ENCODE measurements at regions not wholly inside any gene's neighbourhood (a gene's known extent, or its start where the extent isn't known, plus 50 kb on each side); places are given as distances from the start of the nearest gene placed in this dataset.
"Not testable (repeated sequence)": the region's sequence is repeated elsewhere in the genome, so short reads cannot be mapped to it uniquely, and the experiment has no call there.

DNA sequence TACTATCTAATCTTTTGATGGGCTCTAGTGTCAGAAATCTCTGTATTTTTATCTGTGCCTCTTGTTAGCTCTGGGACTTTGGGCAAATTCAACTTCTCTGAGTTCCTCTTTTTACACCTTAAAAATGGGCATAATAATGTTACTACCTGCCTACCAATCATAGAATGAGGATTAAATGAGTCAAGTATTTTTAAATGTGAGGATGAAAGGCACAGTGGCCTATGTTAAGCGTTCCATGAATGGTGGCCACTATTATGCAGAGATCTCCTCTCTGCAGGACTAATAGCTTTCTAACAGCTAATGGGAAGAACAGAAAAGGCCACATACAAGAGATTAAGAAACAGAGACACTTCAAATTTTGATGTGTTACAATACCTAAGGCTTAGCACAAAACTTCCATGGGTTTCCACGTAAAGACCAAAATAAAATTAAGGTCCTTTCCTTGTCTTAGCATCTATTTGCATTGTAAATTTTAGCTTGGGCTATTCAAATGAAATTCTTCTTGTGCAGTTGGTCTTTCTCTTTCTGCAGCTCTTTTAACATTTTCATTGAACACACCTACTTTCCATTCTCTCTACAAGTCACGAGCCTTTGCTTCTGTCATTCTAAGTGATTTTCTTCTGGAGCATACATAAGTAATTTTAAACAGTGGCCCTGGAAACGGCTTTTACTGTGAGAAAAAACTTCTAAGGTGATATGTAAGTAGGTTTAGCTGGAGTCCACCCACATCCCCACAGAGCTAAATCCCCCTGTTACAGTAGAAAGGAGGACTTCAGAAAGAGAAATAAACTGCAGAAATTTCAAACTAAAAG lies 117.9 kb upstream of the MED14 start:
- no peak for DNase-seq (ENCODE audit: low read depth in 2 of 2)

DNA sequence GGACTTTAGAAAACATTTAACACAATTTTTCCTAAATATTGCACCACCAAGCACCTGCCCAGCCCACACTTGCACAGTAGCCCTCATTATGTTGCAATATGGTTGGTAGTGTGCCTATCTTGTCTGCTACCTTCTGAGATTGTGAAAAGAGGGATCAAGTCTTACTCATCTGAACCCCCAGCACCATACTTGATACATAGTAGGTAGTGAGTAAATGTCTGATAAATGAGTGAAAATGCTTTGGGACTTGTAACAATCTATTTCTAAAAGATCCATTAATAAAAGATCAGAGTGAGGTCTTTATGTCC lies 118.4 kb upstream of the MED14 start:
- DNase-seq (ENCODE audit: low read depth in 2 of 2) = no peak

DNA sequence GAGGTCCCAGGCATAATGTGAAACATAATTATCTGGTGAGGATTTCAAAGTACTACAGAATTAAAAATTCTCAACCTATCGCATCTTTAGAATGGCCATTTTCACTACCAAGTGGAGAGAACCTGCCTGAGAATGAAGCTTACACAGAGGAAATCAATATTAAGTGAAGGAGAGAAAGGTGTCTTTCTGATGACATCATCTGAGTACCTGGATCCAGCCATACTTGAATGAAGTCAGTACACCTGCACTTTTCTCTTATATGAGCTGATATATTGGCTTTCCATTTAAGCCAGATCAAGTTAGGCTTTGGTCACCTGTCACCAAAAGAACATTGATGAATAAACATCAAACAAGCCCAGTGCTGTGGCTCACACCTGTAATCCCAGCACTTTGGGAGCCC lies 118.9 kb upstream of the MED14 start:
- no peak for DNase-seq (ENCODE audit: low read depth in 2 of 2)

DNA sequence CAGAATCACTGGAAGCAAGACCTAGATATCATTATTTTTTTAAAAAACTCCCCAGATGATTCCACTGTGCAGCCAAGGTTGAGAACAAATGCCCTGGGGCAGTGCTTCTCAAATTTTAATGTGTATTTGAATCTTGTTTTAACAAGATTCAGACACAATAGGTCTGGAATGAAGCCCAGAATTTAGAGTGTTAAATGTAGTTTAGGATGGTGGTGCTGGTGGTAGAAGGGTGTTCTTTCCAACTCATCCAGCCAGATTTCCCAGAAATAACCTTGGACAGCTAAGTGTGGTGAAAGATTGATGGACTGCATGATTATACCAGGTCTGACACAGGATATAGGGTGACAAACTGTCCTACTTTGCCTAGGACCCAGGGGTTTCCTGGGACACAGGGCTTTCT lies 120.1 kb upstream of the MED14 start:
- no peak for DNase-seq (ENCODE audit: low read depth in 2 of 2)

DNA sequence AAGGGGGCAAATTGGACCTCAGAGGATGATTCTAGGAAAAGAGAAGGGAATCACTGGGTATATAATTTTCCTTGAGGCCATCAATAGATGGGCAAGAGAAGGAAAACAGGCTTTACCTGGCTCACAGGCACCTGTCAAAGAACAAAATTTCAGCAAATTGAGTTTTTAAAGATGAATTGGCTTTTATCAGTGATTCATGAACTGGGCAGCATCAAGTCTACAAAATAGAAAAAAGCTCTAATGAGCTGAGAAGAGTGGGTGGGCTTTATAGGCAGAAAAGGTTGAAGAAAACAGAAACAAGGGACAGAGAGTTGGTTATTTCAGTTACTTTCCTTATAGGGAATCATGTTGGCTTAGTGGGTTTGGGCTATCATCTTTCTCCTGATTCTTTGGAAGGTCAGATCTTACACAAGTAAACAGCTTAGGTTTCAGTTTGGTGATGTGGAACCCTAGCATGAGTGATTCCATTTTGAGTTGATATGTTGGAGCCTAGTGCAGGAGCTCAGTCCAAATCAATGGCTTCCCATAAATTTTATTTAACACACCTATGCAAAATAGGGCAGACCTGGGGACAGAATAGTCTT lies 120.7 kb upstream of the MED14 start:
- no peak for DNase-seq (ENCODE audit: low read depth in 2 of 2)

DNA sequence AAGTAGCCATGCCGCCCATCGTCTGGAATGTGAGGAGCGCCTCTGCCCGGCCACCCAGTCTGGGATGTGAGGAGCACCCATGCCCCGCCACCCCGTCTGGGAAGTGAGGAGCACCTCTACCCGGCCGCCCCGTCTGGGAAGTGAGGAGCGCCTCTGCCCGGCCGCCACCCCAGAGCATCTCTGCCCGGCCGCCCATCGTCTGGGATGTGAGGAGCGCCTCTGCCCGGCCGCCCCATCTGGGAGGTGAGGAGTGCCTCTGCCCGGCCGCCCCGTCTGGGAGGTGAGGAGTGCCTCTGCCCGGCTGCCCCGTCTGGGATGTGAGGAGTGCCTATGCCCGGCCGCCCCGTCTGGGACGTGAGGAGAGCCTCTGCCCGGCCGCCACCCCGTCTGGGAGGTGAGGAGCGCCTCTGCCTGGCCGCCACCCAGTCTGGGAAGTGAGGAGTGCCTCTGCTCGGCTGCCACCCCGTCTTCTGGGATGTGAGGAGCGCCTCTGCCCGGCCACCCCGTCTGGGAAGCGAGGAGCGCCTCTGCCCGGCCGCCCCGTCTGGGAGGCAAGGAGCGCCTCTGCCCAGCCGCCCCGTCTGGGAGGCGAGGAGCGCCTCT lies 126.7 kb upstream of the MED14 start:
- DNase-seq (ENCODE audit: low read depth in 2 of 2) = not testable (repeated sequence)

DNA sequence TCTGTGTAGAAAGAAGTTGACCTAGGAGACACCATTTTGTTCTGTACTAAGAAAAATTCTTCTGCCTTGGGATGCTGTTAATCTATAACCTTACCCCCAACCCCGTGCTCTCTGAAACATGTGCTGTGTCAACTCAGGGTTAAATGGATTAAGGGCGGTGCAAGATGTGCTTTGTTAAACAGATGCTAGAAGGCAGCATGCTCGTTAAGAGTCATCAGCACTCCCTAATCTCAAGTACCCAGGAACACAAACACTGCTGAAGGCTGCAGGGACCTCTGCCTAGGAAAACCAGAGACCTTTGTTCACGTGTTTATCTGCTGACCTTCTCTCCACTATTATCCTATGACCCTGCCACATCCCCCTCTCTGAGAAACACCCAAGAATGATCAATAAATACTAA lies 127.9 kb upstream of the MED14 start:
- not testable (repeated sequence) for DNase-seq (ENCODE audit: low read depth in 2 of 2)

DNA sequence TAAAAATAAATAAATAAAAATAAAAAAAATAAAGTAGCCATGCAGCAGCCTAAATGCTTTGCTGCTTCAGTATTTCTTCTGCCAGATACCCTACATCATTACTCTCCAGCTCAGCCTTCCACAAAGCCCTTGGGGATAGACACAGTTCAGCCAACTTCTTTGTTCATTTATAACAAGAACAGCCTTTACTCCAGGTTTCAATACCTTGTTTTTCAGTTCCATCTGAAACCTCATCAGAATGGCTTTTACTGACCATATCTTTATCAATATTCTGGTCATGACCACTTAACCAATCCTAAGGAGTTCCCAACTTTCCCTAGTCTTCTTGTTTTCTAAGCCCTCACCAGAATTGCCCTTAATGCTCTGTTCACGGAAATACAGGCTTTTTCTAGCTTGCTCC lies 128.3 kb upstream of the MED14 start:
- DNase-seq (ENCODE audit: low read depth in 2 of 2) = no peak

DNA sequence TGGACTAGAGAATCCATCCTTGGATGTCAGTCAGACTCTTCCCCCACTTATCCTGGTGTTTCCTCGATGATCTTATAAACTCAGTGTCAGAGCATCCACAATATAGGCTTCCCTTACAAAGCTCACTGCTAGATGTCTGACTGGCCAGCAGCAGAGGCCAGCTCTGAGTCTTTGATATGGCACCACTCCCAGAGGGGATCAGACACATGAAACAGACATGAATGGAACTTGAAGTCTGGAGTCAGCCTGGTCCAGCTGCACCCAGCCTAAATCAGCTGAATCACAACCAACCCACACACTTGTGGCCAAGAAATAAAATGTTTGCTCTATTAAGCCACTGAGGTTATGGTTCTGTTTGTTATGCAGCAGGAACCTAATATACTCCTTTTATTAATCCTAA lies 129.6 kb upstream of the MED14 start:
- no peak for DNase-seq (ENCODE audit: low read depth in 2 of 2)

DNA sequence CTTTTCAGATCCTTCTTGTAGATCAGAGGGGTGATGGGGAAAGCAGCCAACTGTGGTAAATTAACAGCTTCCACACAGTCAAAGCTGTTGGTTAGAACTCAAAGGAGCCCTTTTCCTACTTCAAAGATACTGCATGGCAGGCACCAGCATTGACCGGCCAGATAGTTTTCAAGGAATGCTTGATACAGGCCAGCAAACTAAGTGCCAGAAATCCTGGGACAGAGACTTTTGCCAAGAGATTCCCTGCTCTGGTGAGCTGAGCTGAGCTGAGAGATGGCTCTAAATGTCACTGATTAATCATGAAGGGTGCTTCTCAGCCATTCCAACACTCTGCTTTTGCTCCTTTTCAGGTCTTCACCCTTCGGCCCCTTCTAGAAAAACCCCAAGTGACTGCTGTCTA lies 131.6 kb upstream of the MED14 start:
- no peak for DNase-seq (ENCODE audit: low read depth in 2 of 2)

DNA sequence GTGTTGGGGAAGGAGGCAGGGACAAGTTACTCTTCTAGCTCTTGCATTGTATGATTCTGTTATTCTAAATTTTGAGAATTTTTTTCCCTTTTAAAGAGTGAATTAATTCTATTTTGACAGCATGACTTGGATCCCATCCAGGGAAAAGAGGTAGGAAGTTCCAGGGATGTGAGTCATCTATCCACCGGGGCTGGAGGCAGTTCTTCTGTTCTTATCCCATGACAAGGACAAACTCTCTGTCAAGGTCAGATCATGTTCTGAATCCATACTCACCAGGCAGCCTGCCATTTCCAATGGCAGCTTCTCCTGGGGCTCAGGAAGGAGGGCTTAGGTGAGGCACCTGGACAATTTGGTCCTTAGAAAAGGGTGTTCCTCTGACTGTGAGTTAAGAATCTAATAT lies 132.0 kb upstream of the MED14 start:
- DNase-seq (ENCODE audit: low read depth in 2 of 2) = no peak

DNA sequence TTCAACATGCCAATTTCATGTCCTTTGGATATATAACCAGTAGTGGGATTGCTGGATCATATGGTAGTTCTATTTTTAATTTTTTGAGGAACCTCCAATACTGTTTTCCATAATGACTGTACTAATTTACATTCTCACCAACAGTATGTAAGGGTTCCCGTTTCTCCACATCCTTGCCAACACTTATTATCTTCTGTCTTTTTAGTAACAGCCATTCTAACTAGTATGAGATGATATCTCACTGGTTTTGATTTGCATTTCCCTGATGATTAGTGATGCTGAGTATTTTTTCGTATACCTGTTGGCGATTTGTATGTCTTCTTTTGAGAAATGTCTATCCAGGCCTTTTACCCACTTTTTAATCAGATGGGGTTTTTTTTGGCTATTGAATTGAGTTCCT lies 133.5 kb upstream of the MED14 start:
- no peak for DNase-seq (ENCODE audit: low read depth in 2 of 2)

DNA sequence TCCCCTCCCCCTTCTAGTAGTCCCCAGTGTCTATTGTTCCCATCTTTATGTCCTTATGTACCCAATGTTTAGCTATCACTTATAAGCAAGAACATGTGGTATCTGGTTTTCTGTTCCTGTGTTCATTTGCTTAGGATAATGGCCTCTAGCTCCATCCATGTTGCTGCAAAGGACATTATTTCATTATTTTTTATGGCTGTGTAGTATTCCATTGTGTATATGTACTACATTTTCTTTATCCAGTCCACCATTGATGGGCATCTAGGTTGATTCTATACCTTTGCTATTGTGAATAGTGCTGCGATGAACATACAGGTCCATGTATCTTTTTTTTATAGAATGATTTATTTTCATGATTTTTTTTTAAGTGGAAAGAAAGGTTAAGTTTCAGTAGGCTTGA lies 135.6 kb upstream of the MED14 start:
- not testable (repeated sequence) for DNase-seq (ENCODE audit: low read depth in 2 of 2)

DNA sequence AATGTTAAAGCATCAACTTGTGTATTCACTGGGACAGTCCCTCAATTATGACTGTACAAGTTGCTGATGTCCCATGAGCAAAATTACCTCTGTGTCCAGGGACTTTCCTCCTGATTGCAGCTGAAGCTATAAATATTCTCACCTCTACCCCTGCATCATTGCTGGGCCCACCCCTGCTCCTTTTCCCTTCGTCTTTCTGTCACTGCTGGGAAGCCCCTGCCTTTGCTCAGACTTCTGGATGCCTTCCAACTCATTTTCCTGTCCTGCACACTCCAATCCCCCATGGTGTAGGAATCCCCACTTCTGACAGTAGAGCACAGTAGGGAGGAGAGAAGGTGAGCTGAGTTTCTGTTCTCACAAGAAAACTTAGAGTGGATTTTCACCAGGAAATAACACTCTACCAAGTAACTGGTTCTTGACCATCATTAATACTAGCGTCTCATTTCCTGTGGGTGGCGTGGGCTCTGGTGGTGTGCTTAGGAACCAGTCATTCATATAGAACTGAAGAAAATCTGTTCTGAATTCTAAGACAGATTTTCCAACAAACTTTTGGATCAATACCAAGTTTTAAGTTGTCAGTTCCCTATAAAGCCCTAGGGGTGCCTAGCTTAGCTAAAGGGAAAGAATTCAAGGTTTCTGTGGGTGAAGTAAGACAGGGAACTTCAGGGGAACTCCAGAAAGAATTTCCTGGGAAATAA lies 136.2 kb upstream of the MED14 start:
- peak in 1 of 2 experiments; percentile 28 for DNase-seq (ENCODE audit: low read depth in 2 of 2)

DNA sequence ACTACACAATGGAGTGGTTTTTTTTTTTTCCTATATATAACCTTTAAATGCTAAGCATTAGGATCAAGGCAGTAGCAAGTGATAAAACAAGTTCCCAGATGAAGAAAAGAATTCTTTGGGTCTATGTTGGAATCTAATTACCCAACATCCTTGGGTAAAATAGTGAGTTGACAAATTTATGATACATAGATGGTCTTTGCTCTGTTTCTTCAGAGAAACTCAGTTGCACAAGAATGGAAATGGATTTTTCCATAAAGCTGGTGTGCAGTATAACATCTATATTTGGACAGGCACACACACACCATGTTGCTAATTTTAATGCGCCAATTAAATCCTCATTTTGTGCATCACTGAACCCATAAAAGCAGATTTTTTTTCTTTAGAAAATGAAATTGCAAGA lies 137.0 kb upstream of the MED14 start:
- DNase-seq (ENCODE audit: low read depth in 2 of 2) = no peak

DNA sequence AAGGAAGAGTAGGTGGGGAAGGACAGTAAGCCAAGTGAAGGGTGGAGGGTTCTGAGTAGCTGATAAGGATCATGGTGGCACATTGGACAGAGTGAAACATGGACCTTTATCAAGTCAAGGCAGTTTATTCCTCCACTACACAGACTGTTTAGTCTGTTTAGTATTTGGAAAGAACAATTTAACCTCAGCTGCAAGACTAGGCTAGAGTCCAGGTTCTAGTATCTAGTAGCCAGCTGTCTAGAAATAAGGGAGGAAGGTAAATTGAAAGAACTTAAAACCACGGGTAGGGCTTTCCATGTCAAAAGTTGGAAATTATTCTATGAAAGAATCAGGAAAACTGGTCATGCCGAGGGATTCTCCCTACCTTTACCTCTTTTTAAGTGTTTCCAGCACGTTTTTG lies 140.1 kb upstream of the MED14 start:
- DNase-seq (ENCODE audit: low read depth in 2 of 2) = no peak

DNA sequence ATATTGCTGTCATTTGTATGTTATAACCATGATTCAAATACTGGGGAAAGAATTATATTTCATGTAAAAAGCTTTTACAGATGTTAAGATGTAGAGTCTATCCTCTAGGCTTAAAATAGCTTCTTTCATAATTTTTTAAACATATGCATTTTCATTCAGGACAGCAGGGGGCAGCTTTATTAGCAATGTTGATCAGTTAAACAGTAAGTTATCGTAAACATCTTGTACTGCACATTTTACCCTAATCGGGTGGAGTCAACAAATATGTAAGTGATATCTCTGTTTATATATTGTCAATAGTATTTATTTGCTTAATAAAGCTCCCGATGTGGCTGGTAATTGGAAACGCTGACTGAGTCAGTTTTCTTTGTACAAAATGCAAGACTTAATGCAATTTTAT lies 142.5 kb upstream of the MED14 start:
- DNase-seq (ENCODE audit: low read depth in 2 of 2) = no peak

DNA sequence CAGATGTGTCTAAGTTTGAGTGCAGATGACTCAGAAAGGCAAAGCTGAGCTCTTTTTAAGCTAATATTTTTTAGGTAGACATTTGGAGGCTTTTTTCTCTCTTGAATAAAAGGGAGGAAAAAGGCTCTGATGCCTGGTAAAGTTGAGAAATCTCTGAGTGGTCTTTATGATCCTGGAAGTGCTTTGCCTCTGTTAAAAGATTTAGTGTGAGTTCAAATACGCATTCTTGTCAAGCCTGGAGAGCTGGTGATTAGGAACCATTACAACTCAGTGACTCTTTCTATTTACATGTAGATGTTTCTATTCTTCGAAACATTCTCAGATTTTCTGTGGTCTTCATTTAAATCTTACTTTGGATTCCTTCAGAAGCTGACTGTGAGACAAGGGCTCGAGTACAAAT lies 143.4 kb upstream of the MED14 start:
- DNase-seq (ENCODE audit: low read depth in 2 of 2) = no peak

DNA sequence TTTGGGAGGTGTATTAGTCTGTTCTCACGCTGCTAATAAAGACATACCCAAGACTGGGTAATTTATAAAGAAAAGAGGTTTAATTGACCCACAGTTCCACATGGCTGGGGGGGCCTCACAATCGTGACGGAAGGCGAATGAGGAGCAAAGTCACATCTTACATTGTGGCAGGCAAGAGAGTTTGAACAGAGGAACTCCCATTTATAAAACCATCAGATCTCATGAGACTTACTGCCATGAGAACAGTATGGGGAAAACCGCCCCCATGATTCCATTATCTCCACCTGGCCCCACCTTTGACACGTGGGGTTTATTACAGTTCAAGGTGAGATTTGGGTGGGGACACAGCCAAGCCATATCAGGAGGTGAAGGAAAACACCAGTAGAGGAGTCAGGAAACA lies 143.8 kb upstream of the MED14 start:
- not testable (repeated sequence) for DNase-seq (ENCODE audit: low read depth in 2 of 2)

DNA sequence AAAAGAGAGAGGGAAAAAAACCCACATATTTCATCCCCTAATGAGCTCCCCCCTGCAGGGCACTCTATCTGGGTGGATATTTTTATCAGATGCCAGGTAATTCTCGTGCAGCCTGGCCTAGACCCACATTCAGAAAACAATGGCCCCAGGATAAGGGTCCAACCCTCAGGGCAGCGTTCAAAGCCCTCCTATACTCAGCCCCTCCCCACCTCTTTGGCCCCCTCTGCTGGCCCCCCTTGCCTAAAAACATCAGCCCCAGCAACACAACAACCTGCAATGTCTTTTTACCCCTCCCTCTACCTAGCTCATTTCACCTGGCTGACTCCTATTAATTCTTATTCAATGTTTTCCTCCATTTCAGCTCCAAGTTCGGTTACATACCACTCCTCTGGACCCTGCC lies 145.4 kb upstream of the MED14 start:
- DNase-seq (ENCODE audit: low read depth in 2 of 2) = no peak

DNA sequence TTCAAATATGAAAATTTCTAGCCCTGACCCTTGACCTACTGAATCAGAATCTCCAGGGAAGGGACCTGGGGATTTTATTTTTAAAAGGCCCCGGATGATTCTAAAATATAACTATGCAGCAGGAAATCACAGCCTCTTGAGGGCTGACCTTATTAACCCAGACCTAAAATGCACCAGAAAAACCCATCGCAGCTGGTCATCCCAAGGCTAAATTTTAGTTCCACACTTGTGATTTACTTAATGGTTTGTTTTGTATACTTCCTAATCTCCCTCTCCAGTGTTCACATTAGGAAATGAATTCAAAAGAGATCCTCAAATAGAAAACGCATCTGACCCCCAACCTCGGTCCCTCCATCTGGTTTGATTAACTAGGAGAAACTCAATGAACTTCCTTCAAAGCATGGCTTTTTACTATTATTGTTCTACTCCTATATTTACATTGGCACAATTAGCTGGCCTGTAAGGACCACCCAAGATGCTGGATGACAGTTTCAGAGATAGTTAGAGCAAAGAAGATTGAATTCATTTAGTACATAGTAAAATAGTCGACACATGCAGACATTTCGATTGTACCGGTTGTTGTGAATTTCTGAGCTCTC lies 147.8 kb upstream of the MED14 start:
- no peak for DNase-seq (ENCODE audit: low read depth in 2 of 2)

DNA sequence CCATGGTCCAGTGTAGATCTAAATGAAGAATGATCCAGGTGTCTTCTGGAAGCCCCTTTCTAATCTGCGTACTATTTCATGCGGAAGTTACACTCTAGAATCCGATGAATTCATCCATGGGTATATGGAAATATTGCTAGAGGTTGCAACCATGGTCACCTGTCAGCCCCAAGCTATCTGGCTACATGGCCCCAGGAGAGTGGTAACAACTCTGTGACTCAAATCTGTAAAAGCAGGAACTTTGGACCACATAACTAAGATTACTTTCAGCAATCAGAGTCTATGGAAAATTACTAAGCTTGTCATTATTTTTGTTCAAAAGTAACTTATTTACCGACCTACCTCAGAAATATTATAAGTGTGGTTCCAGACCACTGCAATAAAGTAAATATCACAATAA lies 150.6 kb upstream of the MED14 start:
- no peak for DNase-seq (ENCODE audit: low read depth in 2 of 2)

DNA sequence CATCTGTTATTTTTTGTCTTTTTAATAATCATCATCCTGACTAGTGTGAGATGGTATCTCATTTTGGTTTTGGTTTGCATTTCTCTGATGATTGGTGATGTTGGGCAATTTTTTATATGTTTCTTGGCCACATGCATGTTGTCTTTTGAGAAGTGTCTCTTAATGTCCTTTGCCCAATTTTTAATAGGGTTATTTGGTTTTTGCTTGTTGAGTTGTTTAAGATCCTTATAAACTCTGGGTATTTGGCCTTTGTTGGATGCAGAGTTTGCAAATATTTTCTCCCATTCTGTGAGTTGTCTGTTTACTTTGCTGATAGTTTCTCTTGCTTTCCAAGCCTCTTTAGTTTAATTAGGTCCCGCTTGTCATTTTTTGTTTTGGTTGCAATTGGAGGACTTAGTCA lies 152.1 kb upstream of the MED14 start:
- no peak for DNase-seq (ENCODE audit: low read depth in 2 of 2)
